ENCODE measurements at regions not wholly inside any gene's neighbourhood (a gene's known extent, or its start where the extent isn't known, plus 50 kb on each side); places are given as distances from the start of the nearest gene placed in this dataset.

DNA sequence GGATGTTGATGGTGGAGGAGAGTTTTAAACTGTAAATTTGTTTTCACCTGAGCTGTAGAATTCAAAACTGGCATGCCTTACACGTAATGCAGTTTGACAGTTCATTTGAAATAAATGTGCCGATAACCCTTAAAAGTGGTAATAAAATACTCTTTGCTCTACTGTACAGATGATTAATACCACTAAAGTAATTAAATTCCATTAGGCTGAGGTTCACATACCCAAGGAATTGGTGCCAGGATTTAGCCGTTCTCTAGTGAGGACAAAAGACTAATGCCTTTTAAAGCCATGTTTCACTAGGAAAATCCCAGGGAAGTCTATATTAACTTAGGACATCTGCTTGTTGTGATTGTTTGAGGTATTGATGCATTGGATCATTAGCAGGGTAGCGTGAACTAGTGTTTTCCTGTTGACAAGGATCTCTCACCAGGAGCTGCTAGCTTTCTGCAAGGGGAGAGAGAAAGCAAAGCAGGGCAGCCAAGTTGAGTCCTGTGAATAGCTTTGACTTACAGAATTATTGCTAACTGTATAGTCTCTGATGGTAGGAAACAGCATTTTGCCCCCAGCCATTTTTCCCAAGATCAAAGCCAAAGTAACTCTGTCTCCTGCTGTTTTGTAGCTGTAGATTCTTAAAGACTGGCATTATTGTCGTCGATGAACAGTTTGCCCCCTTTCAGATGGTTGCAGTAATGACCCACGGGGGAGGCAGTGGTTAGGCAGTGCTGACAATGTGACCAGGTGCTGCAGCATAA lies 280.9 kb upstream of the FANCL start:
- ChIA-PET CTCF (no interaction called here), POLR2A (no interaction called here)
- H3K27ac ChIP-seq (ENCODE audit: low read length), result no peak overlapping the region
- DNase-seq (ENCODE audit: low read depth, low spot score) (no peak), ATAC-seq (no peak)
- H3K4me1 ChIP-seq (ENCODE audit: control insufficient read depth, insufficient read depth, low read length), result no peaks in the 10 kb centered on the region
- in situ Hi-C loops (cut with HindIII; ENCODE audit: low pct_unique_long_range_greater_than_20kb, low sequenced_read_pairs), result no loop called here
- H3K27me3 ChIP-seq (ENCODE audit: control insufficient read depth, insufficient read depth, low read length), result no peaks in the 10 kb centered on the region
- intact Hi-C loops (cut with micrococcal nuclease; ENCODE audit: unreplicated experiment), result no loop called here
- no peak overlapping the region for H3K4me3 ChIP-seq (ENCODE audit: low read depth in 2 of 2, low read length in 2 of 2)
- no peak for TF ChIP-seq SIN3A (IDR thresholded peaks at IDR 0.05; ENCODE audit: borderline replicate concordance, insufficient read depth, low read depth, low read length)
- TF ChIP-seq, protein P1, sequence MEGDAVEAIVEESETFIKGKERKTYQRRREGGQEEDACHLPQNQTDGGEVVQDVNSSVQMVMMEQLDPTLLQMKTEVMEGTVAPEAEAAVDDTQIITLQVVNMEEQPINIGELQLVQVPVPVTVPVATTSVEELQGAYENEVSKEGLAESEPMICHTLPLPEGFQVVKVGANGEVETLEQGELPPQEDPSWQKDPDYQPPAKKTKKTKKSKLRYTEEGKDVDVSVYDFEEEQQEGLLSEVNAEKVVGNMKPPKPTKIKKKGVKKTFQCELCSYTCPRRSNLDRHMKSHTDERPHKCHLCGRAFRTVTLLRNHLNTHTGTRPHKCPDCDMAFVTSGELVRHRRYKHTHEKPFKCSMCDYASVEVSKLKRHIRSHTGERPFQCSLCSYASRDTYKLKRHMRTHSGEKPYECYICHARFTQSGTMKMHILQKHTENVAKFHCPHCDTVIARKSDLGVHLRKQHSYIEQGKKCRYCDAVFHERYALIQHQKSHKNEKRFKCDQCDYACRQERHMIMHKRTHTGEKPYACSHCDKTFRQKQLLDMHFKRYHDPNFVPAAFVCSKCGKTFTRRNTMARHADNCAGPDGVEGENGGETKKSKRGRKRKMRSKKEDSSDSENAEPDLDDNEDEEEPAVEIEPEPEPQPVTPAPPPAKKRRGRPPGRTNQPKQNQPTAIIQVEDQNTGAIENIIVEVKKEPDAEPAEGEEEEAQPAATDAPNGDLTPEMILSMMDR (IDR thresholded peaks at IDR 0.05), result no peak
- TF ChIP-seq POLR2AphosphoS5 (IDR thresholded peaks at IDR 0.05; ENCODE audit: low read depth, low read length), result no peak
- TF ChIP-seq, protein P2, sequence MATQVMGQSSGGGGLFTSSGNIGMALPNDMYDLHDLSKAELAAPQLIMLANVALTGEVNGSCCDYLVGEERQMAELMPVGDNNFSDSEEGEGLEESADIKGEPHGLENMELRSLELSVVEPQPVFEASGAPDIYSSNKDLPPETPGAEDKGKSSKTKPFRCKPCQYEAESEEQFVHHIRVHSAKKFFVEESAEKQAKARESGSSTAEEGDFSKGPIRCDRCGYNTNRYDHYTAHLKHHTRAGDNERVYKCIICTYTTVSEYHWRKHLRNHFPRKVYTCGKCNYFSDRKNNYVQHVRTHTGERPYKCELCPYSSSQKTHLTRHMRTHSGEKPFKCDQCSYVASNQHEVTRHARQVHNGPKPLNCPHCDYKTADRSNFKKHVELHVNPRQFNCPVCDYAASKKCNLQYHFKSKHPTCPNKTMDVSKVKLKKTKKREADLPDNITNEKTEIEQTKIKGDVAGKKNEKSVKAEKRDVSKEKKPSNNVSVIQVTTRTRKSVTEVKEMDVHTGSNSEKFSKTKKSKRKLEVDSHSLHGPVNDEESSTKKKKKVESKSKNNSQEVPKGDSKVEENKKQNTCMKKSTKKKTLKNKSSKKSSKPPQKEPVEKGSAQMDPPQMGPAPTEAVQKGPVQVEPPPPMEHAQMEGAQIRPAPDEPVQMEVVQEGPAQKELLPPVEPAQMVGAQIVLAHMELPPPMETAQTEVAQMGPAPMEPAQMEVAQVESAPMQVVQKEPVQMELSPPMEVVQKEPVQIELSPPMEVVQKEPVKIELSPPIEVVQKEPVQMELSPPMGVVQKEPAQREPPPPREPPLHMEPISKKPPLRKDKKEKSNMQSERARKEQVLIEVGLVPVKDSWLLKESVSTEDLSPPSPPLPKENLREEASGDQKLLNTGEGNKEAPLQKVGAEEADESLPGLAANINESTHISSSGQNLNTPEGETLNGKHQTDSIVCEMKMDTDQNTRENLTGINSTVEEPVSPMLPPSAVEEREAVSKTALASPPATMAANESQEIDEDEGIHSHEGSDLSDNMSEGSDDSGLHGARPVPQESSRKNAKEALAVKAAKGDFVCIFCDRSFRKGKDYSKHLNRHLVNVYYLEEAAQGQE (IDR thresholded peaks at IDR 0.05; ENCODE audit: insufficient read depth in 1 of 2, low read depth in 2 of 2, low read length in 1 of 2), result no peak
- TF ChIP-seq TCF7L2 (IDR thresholded peaks at IDR 0.05; ENCODE audit: low read depth, low read length), result no peak
- no peaks in the 10 kb centered on the region for H3K9me3 ChIP-seq (ENCODE audit: control insufficient read depth, insufficient read depth, low read depth, low read length)
- no peaks in the 10 kb centered on the region for H3K36me3 ChIP-seq (ENCODE audit: control insufficient read depth, insufficient read depth, low read length)
- BruUV-seq (replicated peaks), result no TSS peak

DNA sequence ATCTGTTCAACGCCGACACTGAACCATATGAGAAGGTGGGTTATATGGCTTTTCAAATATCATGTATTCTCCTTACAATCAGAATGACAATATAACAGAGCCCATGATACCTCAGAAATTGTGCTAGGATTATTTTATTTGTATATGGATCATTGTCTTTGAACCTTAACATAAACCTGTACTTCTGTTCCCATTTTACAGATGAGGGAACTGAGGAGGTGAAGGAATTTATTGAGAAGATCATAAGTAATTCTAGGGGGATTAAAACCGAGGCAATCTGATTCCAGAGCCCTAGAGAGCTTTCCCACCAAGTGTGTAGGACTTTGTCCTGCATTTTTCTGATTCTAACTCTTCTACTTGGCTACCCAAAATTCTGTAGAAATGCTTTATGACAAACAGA lies 279.8 kb upstream of the FANCL start:
- Histone ChIP-seq H3K27ac (ENCODE audit: low read length) (no peak overlapping the region), H3K27me3 (ENCODE audit: control insufficient read depth, insufficient read depth, low read length) (no peaks in the 10 kb centered on the region), H3K36me3 (ENCODE audit: control insufficient read depth, insufficient read depth, low read length) (no peaks in the 10 kb centered on the region), H3K9me3 (ENCODE audit: control insufficient read depth, insufficient read depth, low read depth, low read length) (no peaks in the 10 kb centered on the region), H3K4me3 (ENCODE audit: low read depth in 2 of 2, low read length in 2 of 2) (no peak overlapping the region), H3K4me1 (ENCODE audit: control insufficient read depth, insufficient read depth, low read length) (no peaks in the 10 kb centered on the region)
- ChIA-PET POLR2A (interaction anchor here (0.7 kb wide), 1 partner anchor 54 kb away, joined by 11 read pairs; no protein-coding TSS in a partner anchor), CTCF (no interaction called here)
- BruUV-seq (replicated peaks), result no TSS peak
- DNase-seq (ENCODE audit: low read depth, low spot score), result no peak
- intact Hi-C loops (cut with micrococcal nuclease; ENCODE audit: unreplicated experiment) (no loop called here), in situ Hi-C loops (cut with HindIII; ENCODE audit: low pct_unique_long_range_greater_than_20kb, low sequenced_read_pairs) (no loop called here)
- TF ChIP-seq, protein P1 (IDR thresholded peaks at IDR 0.05), result no peak
- TF ChIP-seq TCF7L2 (IDR thresholded peaks at IDR 0.05; ENCODE audit: low read depth, low read length), result no peak
- TF ChIP-seq, protein P2 (IDR thresholded peaks at IDR 0.05; ENCODE audit: insufficient read depth in 1 of 2, low read depth in 2 of 2, low read length in 1 of 2), result no peak
- TF ChIP-seq SIN3A (IDR thresholded peaks at IDR 0.05; ENCODE audit: borderline replicate concordance, insufficient read depth, low read depth, low read length), result no peak
- TF ChIP-seq POLR2AphosphoS5 (IDR thresholded peaks at IDR 0.05; ENCODE audit: low read depth, low read length), result no peak
- no peak for ATAC-seq
